HepG2 (cell line): ENCODE measurements at regions not wholly inside any gene's neighbourhood (a gene's known extent, or its start where the extent isn't known, plus 50 kb on each side); places are given as distances from the start of the nearest gene placed in this dataset.

ENCODE experiments used
- CEBPB ChIP-seq: IDR thresholded peaks from 2 replicates; pipeline ENCODE4 v1.6.1; 2011; ENCODE audit warnings: low read depth, low read length, improper control_type of control experiment, borderline replicate concordance
- CTCF ChIP-seq: sonication (generic); formaldehyde crosslinking; IDR thresholded peaks from 2 replicates; pipeline ENCODE4 v1.5.0; 2020; ENCODE audit warnings: mild to moderate bottlenecking, missing genetic modification reagents, moderate library complexity
- MBNL3 ChIP-seq: fragments of 250-450 bp; sonication (Bioruptor Pico); conservative IDR thresholded peaks from 2 replicates; pipeline ENCODE4 v1.8.0; 2022; ENCODE audit warnings: mild to moderate bottlenecking, inconsistent platforms
- POLR2AphosphoS5 ChIP-seq: IDR thresholded peaks from 2 replicates; pipeline ENCODE4 v1.6.1; 2012; ENCODE audit warnings: low read depth, low read length
- RBFOX2 ChIP-seq: fragments of 200-400 bp; formaldehyde crosslinking; IDR thresholded peaks from 2 replicates; pipeline ENCODE4 v1.6.1; 2017; ENCODE audit warnings: low read depth, mild to moderate bottlenecking, low read length
- WIZ ChIP-seq: sonication (generic); formaldehyde crosslinking; IDR thresholded peaks from 2 replicates; pipeline ENCODE4 v1.5.1; 2020; ENCODE audit warnings: mild to moderate bottlenecking, missing genetic modification reagents
- ZNF510 ChIP-seq: sonication (generic); formaldehyde crosslinking; IDR thresholded peaks from 2 replicates; pipeline ENCODE4 v1.4.0; 2020; ENCODE audit warnings: low read depth, mild to moderate bottlenecking, missing genetic modification reagents
- ZNF558 ChIP-seq: sonication (generic); formaldehyde crosslinking; IDR thresholded peaks from 2 replicates; pipeline ENCODE4 v1.9.0; 2022; ENCODE audit warnings: mild to moderate bottlenecking, missing genetic modification reagents, borderline replicate concordance

GRCh38 chr3:18077128-18077840 is 334.9 kb upstream of the TBC1D5 start:
- TF ChIP-seq MBNL3 (CRISPR knock-in tag), result no peak
- no peak for TF ChIP-seq POLR2AphosphoS5
- TF ChIP-seq WIZ (CRISPR knock-in tag), result no peak
- TF ChIP-seq CEBPB, result no peak
- no peak for TF ChIP-seq CTCF (CRISPR knock-in tag)
- no peak for TF ChIP-seq ZNF510 (CRISPR knock-in tag)
- TF ChIP-seq RBFOX2, result no peak
- TF ChIP-seq ZNF558 (CRISPR knock-in tag), result no peak
